H1 (cell line): ENCODE measurements at regions not wholly inside any gene's neighbourhood (a gene's known extent, or its start where the extent isn't known, plus 50 kb on each side); places are given as distances from the start of the nearest gene placed in this dataset.

ENCODE experiments used
- EZH2 ChIP-seq: fragments of 200-600 bp; sonication (generic); IDR thresholded peaks from 2 replicates; pipeline ENCODE4 v1.7.1; 2012; ENCODE audit warnings: low read depth, mild to moderate bottlenecking, moderate library complexity, low read length, inconsistent platforms; ENCODE audit not compliant: severe bottlenecking
- HDAC2 ChIP-seq, 2 experiments: fragments of 300-600 bp in 1 of 2; sonication (generic) in 1 of 2; IDR thresholded peaks; 2 replicates each; pipeline ENCODE4 v1.6.1; 2011 to 2012; ENCODE audit warnings: low read depth in 2 of 2, low read length in 2 of 2, mild to moderate bottlenecking in 2 of 2, moderate library complexity in 2 of 2, borderline replicate concordance in 1 of 2, inconsistent platforms in 1 of 2
- JUND ChIP-seq: IDR thresholded peaks from 2 replicates; pipeline ENCODE4 v1.6.1; 2011; ENCODE audit warnings: mild to moderate bottlenecking, improper control_type of control experiment, low read length
- KDM5A ChIP-seq: fragments of 200-600 bp; IDR thresholded peaks from 2 replicates; pipeline ENCODE4 v1.7.1; 2012; ENCODE audit warnings: mild to moderate bottlenecking, low read length, inconsistent platforms, mixed read lengths
- TBP ChIP-seq: IDR thresholded peaks from 2 replicates; pipeline ENCODE4 v1.6.1; 2011; ENCODE audit warnings: low read depth, low read length, improper control_type of control experiment
- TF ChIP-seq, protein P1 (sequence below): fragments of 300-600 bp; sonication (generic); IDR thresholded peaks from 2 replicates; pipeline ENCODE4 v1.7.1; 2012; ENCODE audit warnings: low read length, moderate library complexity, mild to moderate bottlenecking, inconsistent platforms; ENCODE audit not compliant: insufficient replicate concordance
- TF ChIP-seq, protein P2 (sequence below), 3 experiments: IDR thresholded peaks; 1 replicate in 2 of 3; 2 replicates in 1 of 3; pipeline versions ENCODE4 v1.5.1 to v1.6.1; 2011; ENCODE audit warnings: low read length in 3 of 3, mild to moderate bottlenecking in 3 of 3, inconsistent platforms in 2 of 3, low read depth in 1 of 3, moderate library complexity in 1 of 3; ENCODE audit not compliant: insufficient read depth in 1 of 3; ENCODE audit errors: control extremely low read depth in 1 of 3

DNA sequence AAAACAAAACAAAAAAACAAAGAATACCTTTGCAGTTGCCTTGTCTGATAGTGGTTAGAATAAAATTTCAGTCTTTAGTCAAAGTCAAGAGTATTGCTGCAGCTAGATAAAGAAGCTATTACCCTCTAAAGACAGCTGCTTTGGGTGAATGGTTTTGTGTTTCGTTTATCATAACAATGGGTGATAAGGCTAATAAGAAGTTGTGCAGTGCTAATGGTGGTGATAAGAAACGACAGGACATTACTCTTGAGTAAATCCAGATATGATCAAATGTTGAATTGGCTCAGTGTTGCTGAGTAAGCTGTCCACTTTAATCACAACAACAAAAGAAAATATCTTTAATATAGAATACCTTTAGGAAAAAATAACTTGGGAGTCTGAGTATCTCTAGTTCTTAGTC lies 1825.3 kb downstream of the SLITRK5 start (continued):
- TF ChIP-seq, protein P1, sequence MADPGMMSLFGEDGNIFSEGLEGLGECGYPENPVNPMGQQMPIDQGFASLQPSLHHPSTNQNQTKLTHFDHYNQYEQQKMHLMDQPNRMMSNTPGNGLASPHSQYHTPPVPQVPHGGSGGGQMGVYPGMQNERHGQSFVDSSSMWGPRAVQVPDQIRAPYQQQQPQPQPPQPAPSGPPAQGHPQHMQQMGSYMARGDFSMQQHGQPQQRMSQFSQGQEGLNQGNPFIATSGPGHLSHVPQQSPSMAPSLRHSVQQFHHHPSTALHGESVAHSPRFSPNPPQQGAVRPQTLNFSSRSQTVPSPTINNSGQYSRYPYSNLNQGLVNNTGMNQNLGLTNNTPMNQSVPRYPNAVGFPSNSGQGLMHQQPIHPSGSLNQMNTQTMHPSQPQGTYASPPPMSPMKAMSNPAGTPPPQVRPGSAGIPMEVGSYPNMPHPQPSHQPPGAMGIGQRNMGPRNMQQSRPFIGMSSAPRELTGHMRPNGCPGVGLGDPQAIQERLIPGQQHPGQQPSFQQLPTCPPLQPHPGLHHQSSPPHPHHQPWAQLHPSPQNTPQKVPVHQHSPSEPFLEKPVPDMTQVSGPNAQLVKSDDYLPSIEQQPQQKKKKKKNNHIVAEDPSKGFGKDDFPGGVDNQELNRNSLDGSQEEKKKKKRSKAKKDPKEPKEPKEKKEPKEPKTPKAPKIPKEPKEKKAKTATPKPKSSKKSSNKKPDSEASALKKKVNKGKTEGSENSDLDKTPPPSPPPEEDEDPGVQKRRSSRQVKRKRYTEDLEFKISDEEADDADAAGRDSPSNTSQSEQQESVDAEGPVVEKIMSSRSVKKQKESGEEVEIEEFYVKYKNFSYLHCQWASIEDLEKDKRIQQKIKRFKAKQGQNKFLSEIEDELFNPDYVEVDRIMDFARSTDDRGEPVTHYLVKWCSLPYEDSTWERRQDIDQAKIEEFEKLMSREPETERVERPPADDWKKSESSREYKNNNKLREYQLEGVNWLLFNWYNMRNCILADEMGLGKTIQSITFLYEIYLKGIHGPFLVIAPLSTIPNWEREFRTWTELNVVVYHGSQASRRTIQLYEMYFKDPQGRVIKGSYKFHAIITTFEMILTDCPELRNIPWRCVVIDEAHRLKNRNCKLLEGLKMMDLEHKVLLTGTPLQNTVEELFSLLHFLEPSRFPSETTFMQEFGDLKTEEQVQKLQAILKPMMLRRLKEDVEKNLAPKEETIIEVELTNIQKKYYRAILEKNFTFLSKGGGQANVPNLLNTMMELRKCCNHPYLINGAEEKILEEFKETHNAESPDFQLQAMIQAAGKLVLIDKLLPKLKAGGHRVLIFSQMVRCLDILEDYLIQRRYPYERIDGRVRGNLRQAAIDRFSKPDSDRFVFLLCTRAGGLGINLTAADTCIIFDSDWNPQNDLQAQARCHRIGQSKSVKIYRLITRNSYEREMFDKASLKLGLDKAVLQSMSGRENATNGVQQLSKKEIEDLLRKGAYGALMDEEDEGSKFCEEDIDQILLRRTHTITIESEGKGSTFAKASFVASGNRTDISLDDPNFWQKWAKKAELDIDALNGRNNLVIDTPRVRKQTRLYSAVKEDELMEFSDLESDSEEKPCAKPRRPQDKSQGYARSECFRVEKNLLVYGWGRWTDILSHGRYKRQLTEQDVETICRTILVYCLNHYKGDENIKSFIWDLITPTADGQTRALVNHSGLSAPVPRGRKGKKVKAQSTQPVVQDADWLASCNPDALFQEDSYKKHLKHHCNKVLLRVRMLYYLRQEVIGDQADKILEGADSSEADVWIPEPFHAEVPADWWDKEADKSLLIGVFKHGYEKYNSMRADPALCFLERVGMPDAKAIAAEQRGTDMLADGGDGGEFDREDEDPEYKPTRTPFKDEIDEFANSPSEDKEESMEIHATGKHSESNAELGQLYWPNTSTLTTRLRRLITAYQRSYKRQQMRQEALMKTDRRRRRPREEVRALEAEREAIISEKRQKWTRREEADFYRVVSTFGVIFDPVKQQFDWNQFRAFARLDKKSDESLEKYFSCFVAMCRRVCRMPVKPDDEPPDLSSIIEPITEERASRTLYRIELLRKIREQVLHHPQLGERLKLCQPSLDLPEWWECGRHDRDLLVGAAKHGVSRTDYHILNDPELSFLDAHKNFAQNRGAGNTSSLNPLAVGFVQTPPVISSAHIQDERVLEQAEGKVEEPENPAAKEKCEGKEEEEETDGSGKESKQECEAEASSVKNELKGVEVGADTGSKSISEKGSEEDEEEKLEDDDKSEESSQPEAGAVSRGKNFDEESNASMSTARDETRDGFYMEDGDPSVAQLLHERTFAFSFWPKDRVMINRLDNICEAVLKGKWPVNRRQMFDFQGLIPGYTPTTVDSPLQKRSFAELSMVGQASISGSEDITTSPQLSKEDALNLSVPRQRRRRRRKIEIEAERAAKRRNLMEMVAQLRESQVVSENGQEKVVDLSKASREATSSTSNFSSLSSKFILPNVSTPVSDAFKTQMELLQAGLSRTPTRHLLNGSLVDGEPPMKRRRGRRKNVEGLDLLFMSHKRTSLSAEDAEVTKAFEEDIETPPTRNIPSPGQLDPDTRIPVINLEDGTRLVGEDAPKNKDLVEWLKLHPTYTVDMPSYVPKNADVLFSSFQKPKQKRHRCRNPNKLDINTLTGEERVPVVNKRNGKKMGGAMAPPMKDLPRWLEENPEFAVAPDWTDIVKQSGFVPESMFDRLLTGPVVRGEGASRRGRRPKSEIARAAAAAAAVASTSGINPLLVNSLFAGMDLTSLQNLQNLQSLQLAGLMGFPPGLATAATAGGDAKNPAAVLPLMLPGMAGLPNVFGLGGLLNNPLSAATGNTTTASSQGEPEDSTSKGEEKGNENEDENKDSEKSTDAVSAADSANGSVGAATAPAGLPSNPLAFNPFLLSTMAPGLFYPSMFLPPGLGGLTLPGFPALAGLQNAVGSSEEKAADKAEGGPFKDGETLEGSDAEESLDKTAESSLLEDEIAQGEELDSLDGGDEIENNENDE: no peak
- TF ChIP-seq KDM5A (no peak), EZH2 (no peak), HDAC2 (IDR thresholded peaks at IDR 0.05; ENCODE audit: borderline replicate concordance in 1 of 2, low read depth in 2 of 2, low read length in 2 of 2) (no peak), JUND (no peak), TBP (no peak)
- TF ChIP-seq, protein P2, sequence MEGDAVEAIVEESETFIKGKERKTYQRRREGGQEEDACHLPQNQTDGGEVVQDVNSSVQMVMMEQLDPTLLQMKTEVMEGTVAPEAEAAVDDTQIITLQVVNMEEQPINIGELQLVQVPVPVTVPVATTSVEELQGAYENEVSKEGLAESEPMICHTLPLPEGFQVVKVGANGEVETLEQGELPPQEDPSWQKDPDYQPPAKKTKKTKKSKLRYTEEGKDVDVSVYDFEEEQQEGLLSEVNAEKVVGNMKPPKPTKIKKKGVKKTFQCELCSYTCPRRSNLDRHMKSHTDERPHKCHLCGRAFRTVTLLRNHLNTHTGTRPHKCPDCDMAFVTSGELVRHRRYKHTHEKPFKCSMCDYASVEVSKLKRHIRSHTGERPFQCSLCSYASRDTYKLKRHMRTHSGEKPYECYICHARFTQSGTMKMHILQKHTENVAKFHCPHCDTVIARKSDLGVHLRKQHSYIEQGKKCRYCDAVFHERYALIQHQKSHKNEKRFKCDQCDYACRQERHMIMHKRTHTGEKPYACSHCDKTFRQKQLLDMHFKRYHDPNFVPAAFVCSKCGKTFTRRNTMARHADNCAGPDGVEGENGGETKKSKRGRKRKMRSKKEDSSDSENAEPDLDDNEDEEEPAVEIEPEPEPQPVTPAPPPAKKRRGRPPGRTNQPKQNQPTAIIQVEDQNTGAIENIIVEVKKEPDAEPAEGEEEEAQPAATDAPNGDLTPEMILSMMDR (IDR thresholded peaks at IDR 0.05; ENCODE audit: control extremely low read depth in 1 of 3, insufficient read depth in 1 of 3, low read depth in 1 of 3, low read length in 3 of 3): no peak
